Hepatocyte (in vitro differentiated cells): ENCODE measurements at regions not wholly inside any gene's neighbourhood (a gene's known extent, or its start where the extent isn't known, plus 50 kb on each side); places are given as distances from the start of the nearest gene placed in this dataset.

Source experiments
- EZH2phosphoT487 ChIP-seq: fragments of 200-600 bp; sonication (generic); IDR thresholded peaks from one replicate; pipeline ENCODE4 v1.6.1; 2018; ENCODE audit warnings: antibody characterized with exemption, mild to moderate bottlenecking, low read depth, moderate library complexity; ENCODE audit not compliant: unreplicated experiment, severe bottlenecking
- TF ChIP-seq, protein P1 (sequence below): fragments of 200-600 bp; sonication (generic); IDR thresholded peaks from 2 replicates; pipeline ENCODE4 v1.5.1; 2016; ENCODE audit warnings: antibody characterized with exemption, mild to moderate bottlenecking; ENCODE audit not compliant: poor library complexity

DNA sequence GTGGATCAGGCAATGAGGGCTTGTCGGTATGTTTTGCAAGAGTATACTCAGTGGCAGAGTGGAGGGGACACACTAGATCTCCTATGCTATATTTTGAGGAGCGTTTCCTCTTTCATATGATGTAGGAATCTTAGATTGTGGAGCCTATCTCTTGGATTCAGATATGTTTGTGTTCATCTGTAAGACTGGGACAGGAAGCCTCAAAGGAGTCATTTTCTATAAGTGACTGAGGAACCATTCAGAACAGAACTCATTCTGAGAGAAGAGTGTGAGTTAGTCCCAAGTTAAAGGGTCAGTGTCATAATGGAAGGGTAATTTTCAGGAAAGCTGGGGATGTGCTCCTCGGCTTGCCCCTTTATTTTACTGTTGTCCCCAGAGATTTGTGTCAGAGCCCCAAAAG is 107.7 kb downstream of the PTGS2 start:
- no peak for TF ChIP-seq EZH2phosphoT487
- TF ChIP-seq, protein P1, sequence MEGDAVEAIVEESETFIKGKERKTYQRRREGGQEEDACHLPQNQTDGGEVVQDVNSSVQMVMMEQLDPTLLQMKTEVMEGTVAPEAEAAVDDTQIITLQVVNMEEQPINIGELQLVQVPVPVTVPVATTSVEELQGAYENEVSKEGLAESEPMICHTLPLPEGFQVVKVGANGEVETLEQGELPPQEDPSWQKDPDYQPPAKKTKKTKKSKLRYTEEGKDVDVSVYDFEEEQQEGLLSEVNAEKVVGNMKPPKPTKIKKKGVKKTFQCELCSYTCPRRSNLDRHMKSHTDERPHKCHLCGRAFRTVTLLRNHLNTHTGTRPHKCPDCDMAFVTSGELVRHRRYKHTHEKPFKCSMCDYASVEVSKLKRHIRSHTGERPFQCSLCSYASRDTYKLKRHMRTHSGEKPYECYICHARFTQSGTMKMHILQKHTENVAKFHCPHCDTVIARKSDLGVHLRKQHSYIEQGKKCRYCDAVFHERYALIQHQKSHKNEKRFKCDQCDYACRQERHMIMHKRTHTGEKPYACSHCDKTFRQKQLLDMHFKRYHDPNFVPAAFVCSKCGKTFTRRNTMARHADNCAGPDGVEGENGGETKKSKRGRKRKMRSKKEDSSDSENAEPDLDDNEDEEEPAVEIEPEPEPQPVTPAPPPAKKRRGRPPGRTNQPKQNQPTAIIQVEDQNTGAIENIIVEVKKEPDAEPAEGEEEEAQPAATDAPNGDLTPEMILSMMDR, result no peak
